22Rv1 (cell line): ENCODE measurements at regions not wholly inside any gene's neighbourhood (a gene's known extent, or its start where the extent isn't known, plus 50 kb on each side); places are given as distances from the start of the nearest gene placed in this dataset.

ENCODE experiments used
- H3K27ac ChIP-seq: fragments of 450-650 bp; 2 replicates; pipeline ENCODE4 v1.5.1; 2017
- CTCF ChIP-seq: fragments of 450-650 bp; IDR thresholded peaks from 2 replicates; pipeline ENCODE4 v1.5.1; 2017; ENCODE audit warnings: mild to moderate bottlenecking
- ZFX ChIP-seq: fragments of 450-650 bp; IDR thresholded peaks from 2 replicates; pipeline ENCODE4 v1.6.1; 2017; ENCODE audit warnings: antibody characterized with exemption, borderline replicate concordance

DNA sequence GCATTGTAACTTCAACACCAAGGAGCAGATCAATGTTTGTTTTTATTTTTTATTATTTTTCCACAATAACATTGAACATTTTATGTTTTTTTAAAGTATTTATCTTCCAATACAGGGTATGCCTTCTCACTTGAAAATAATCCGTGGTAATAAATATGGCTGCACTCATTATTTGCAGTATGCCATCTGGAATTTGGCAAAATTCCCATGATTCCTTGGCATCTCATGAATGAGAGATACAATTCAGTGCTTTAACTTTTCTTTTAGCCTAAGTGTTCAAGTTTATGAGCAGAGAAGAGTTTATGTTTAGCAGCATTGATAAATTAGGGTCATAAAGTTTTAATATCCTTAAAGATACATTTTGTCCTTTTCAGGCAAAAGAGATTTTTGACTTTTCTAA is 1109.6 kb upstream of the ATXN8OS start:
- H3K27ac ChIP-seq = no peak overlapping the region
- TF ChIP-seq CTCF (no peak), ZFX (no peak)

DNA sequence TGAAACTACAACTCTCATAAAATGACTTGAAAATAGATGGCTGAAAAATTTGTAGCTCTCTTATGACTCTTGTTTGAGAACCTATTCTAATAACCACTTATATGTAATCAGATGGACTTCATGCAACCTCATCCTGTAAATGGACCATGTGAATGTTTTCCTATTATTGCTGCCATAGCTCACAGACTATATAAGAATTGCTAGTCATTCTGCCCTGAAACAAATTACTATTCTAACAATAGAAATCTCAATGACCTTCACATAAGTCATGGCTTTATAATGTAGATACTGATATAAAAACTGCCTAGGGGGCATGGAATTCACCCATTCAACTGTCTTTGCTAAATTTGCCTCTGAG is 1111.0 kb upstream of the ATXN8OS start:
- H3K27ac ChIP-seq = no peak overlapping the region
- TF ChIP-seq CTCF (no peak), ZFX (no peak)

DNA sequence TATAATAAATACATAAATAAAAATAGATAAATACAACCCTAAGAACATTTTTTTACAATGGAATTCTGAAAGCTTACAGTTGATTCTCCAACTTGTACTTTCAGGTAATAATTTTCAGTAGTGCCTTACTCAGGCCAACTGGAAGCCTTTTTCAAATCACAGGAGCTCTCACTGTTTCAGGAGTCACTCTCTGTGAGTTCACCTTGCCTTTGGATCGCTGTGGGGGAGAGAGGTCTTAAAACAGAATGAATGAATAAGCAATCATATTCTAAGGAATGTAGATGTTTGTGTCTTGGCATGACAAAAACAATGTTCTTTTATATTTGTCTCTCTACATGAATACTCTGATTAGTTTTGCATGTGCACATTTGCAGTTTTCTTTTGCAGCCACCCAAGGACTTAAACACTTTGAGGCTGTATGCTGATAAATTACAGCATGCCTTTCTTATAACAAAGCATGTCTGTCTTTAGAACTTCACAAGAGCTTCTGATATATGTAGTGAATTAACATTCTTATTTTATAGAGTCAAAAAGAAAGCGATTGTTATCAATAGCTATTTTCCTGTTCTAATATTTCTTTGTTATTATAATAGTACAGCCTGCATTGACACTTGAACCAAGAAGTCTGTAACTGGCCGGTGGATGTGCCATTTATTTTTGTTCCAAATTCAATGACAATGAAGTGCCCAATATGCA is 1111.5 kb upstream of the ATXN8OS start:
- no peak for TF ChIP-seq CTCF
- no peak overlapping the region for H3K27ac ChIP-seq

GRCh38 chr13:68993154-68993553 is 1114.5 kb upstream of the ATXN8OS start:
- TF ChIP-seq CTCF (no peak), ZFX (no peak)
- H3K27ac ChIP-seq = no peak overlapping the region

DNA sequence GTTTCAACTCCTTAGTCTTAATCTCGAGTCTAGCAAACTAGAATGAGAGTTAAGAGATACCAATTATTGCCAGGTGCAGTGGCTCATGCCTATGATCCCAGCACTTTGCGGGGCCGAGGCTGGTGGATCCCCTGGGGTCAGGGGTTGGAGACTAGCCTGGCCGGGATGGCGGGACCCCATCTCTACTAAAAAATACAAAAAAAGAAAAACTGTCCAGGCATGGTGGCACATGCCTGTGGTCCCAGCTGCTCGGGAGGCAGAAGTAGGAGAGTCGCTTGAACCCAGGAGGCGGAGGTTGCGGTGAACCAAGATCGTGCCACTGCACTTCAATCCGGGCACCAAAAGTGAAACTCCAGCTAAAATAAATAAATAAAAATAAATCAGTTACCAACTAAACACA is 1119.5 kb upstream of the ATXN8OS start:
- TF ChIP-seq CTCF (no peak), ZFX (no peak)
- no peak overlapping the region for H3K27ac ChIP-seq

DNA sequence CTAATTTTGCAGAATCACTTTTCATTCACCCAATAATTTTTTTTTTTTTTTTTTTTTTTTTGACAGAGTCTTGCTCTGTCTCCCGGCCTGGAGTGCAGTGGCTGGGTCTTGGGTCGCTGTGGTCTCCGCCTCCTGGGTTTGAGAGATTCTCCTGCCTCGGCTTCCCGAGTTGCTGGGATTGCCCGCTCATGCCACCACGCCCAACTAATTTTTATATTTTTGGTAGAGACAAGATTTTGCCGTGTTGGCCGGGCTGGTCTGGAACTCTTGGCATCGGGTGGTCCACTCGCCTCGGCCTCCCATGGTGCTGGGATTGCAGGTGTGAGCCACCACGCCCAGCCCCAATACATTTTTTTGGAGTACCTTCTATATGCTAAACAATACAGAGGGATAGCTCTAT is 1120.0 kb upstream of the ATXN8OS start:
- no peak overlapping the region for H3K27ac ChIP-seq

GRCh38 chr13:68984688-68985319 is 1122.8 kb upstream of the ATXN8OS start:
- TF ChIP-seq ZFX (no peak), CTCF (no peak)

More for the DNA sequence above, 1120.0 kb upstream of the ATXN8OS start:
- TF ChIP-seq ZFX (no peak), CTCF (no peak)

More at GRCh38 chr13:68984688-68985319, 1122.8 kb upstream of the ATXN8OS start:
- no peak overlapping the region for H3K27ac ChIP-seq
